GM20000 (cell line): ENCODE measurements at regions not wholly inside any gene's neighbourhood (a gene's known extent, or its start where the extent isn't known, plus 50 kb on each side); places are given as distances from the start of the nearest gene placed in this dataset.
"Not testable (repeated sequence)": the region's sequence is repeated elsewhere in the genome, so short reads cannot be mapped to it uniquely, and the experiment has no call there.

ENCODE experiments used
- DNase-seq: peaks from one replicate; pipeline ENCODE4 v3.0.0; 2012; ENCODE audit warnings: low spot score
- CTCF ChIP-seq: IDR thresholded peaks from 2 replicates; pipeline ENCODE4 v1.5.1; 2012; ENCODE audit warnings: mild to moderate bottlenecking, control low read depth; ENCODE audit errors: extremely low read depth, missing control alignments

GRCh38 chr2:234869164-234869563, 82.7 kb upstream of the SH3BP4 start:
- no peak for TF ChIP-seq CTCF
- DNase-seq: no peak

- no peak for DNase-seq
Measured at GRCh38 chr2:234867882-234868285, 83.9 kb upstream of the SH3BP4 start.

GRCh38 chr2:234865586-234865985, 86.2 kb upstream of the SH3BP4 start:
- DNase-seq: no peak

More at GRCh38 chr2:234867882-234868285, 83.9 kb upstream of the SH3BP4 start:
- TF ChIP-seq CTCF: no peak

GRCh38 chr2:234865040-234865439, 86.8 kb upstream of the SH3BP4 start:
- DNase-seq: no peak
- no peak for TF ChIP-seq CTCF

More at GRCh38 chr2:234865586-234865985, 86.2 kb upstream of the SH3BP4 start:
- no peak for TF ChIP-seq CTCF

GRCh38 chr2:234864506-234864905, 87.3 kb upstream of the SH3BP4 start:
- DNase-seq: no peak
- TF ChIP-seq CTCF: no peak

GRCh38 chr2:234863043-234863934, 88.5 kb upstream of the SH3BP4 start:
- DNase-seq: no peak
- TF ChIP-seq CTCF: no peak

- TF ChIP-seq CTCF: no peak
- DNase-seq: no peak
Measured at GRCh38 chr2:234861841-234862735, 89.7 kb upstream of the SH3BP4 start.

- DNase-seq: not testable (repeated sequence)
Measured at GRCh38 chr2:234859330-234859872, 92.4 kb upstream of the SH3BP4 start.
